OCI-LY7 (cell line): ENCODE measurements at regions not wholly inside any gene's neighbourhood (a gene's known extent, or its start where the extent isn't known, plus 50 kb on each side); places are given as distances from the start of the nearest gene placed in this dataset.

Experiments used
- EZH2phosphoT487 ChIP-seq: fragments of 200-600 bp; sonication (generic); IDR thresholded peaks from 2 replicates; pipeline ENCODE4 v1.6.1; 2018; ENCODE audit warnings: low read depth, borderline replicate concordance, mild to moderate bottlenecking, mixed run types, antibody characterized with exemption, low read length, moderate library complexity, mixed read lengths
- TF ChIP-seq, protein P1 (sequence below): fragments of 200-600 bp; sonication (generic); conservative IDR thresholded peaks from 2 replicates; pipeline ENCODE4 v1.5.1; 2014; ENCODE audit warnings: mild to moderate bottlenecking, antibody characterized with exemption, low read length, moderate library complexity, mixed read lengths

DNA sequence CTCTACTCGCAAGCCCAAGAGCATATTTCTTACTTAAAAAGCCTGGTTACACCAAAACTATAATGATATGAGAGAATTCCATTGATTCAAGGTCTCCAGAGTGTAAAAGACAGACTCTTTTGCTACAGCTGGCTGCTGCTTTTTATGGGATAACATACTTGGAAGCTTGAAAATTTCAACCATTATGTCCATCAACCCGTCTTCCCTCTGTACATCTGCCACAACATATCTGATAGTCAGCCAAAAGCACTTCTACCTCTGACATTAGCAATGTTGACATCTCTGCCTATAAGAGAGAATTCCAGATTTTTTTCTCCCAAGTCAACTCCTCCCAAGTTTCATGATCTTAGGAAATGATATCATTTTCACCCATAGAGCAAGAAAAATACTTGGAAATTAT lies 54.4 kb upstream of the IQCM start:
- TF ChIP-seq, protein P1, sequence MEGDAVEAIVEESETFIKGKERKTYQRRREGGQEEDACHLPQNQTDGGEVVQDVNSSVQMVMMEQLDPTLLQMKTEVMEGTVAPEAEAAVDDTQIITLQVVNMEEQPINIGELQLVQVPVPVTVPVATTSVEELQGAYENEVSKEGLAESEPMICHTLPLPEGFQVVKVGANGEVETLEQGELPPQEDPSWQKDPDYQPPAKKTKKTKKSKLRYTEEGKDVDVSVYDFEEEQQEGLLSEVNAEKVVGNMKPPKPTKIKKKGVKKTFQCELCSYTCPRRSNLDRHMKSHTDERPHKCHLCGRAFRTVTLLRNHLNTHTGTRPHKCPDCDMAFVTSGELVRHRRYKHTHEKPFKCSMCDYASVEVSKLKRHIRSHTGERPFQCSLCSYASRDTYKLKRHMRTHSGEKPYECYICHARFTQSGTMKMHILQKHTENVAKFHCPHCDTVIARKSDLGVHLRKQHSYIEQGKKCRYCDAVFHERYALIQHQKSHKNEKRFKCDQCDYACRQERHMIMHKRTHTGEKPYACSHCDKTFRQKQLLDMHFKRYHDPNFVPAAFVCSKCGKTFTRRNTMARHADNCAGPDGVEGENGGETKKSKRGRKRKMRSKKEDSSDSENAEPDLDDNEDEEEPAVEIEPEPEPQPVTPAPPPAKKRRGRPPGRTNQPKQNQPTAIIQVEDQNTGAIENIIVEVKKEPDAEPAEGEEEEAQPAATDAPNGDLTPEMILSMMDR = no peak
- TF ChIP-seq EZH2phosphoT487 = no peak
